ENCODE measurements at regions not wholly inside any gene's neighbourhood (a gene's known extent, or its start where the extent isn't known, plus 50 kb on each side); places are given as distances from the start of the nearest gene placed in this dataset.

GRCh38 chr7:114755856-114756255, 166.0 kb upstream of the MDFIC start:
- no peak for DNase-seq (ENCODE audit: low read depth)

- no peak for DNase-seq (ENCODE audit: low read depth)
Observed at GRCh38 chr7:114758661-114759227, 163.2 kb upstream of the MDFIC start.

- no peak for DNase-seq (ENCODE audit: low read depth)
Observed at GRCh38 chr7:114759347-114760062, 162.4 kb upstream of the MDFIC start.

DNA sequence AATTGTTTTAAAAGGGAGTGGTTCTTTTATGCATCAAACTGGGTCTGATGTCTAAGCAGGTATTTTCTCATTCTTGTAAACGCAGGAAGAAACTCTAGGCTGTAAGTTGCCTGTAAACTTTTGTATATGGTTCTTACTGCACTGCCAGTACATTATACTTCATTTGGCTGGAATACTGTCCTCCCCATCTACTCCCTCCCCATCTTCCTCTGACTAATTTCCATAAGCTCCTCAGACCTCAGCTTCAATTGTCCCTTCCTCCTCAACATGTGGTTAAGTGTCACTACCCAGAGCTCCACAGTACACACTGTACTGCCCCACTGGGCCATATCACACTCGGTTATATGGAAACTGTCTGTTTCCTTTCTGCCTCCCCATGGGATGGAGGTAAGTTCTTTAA, 161.4 kb upstream of the MDFIC start:
- no peak for DNase-seq (ENCODE audit: low read depth)

- DNase-seq (ENCODE audit: low read depth): no peak
Observed at GRCh38 chr7:114761973-114762372, 159.9 kb upstream of the MDFIC start.

DNA sequence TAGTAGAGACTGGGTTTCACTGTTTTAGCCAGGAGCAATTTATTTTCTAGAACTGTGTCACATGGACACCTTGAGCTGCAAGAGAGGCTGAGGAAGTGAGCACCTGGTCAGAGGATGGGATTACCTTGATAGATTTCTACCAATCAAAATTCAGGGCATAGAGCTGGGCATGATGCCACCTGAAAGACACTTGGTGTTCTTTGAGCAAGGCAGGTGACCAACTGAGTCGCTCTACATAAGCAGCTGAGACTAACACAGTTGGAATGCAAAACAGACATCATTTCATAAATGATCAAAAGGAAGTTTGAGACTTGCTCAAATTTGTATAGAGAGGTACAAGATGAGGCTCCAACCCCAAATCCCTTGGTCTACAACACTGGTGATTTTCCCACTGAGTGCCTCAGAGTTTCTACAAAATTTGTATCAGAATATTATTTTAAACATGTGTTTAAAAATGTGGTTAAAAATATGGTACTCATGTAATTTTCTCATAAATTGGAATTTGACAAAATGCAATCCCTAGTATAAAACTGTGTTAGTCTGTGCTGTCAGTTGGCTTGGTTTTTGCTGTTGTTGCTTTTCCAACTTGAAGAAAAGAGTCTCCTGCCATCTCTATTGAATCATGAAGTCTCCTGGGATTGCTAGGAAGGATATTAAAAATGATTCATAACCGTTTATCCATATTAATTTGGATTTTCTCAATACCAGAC, 156.4 kb upstream of the MDFIC start:
- DNase-seq (ENCODE audit: low read depth): no peak

- no peak for DNase-seq (ENCODE audit: low read depth)
Observed at GRCh38 chr7:114766041-114766356, 155.9 kb upstream of the MDFIC start.

DNA sequence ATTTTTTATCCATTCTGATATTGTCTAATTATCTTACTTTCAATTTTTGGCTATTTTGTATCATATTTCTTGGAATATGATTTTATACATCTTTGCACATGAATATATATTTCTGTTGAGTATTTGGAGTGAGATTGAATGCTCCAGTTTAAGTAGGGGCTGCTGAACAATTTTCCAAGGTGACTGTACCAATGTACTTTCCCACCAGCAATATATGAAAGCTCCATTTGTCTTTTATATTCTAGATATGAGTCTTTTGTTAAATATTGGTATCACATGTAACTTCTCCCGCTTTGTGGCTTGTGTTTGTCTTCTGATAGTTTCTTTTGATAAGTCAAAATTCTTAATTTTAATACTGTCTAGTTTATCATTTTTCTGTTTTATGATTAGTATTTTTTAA, 144.6 kb upstream of the MDFIC start:
- DNase-seq (ENCODE audit: low read depth): no peak

- DNase-seq (ENCODE audit: low read depth): no peak
Observed at GRCh38 chr7:114783508-114783907, 138.4 kb upstream of the MDFIC start.

GRCh38 chr7:114784177-114784576, 137.7 kb upstream of the MDFIC start:
- DNase-seq (ENCODE audit: low read depth): no peak

DNA sequence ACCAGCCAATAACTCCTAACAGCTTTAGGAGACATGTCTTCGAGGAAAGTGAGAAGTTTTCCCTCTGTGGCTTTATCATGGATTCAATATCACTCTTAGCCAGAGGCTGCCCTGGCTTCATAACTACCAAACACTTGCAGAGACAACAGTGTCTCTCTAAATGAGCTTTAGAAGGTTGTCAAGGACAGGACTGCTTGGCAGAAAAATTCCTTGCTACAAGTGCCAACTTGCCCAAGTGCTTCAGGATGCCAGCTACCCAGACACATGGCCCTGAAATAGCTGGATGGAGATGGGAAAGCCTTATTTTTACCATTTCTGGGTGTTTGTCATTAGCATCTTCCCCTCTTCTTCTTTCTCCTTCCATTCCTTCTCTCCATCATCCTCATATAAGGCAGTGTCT, 137.1 kb upstream of the MDFIC start:
- DNase-seq (ENCODE audit: low read depth): no peak

GRCh38 chr7:114785496-114785895, 136.4 kb upstream of the MDFIC start:
- no peak for DNase-seq (ENCODE audit: low read depth)

DNA sequence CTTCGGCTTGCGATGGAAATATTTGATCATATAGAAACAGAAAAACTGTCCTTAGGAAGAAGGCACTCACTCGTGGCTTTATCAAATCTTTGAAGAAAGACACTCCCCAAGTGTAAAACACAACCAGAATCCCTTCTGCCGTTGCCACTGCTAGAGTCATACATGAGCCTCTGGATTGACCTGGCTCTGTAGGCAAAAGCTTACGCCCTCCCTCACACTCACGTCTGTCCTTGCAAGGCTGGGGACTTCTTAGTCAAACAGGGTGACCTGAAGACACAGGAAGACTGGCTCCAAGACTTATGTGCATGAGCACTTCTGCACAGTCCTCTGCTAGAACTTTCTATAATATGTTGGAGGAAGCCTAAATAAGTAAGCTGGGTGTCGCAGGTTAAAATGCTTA, 135.4 kb upstream of the MDFIC start:
- DNase-seq (ENCODE audit: low read depth): no peak

DNA sequence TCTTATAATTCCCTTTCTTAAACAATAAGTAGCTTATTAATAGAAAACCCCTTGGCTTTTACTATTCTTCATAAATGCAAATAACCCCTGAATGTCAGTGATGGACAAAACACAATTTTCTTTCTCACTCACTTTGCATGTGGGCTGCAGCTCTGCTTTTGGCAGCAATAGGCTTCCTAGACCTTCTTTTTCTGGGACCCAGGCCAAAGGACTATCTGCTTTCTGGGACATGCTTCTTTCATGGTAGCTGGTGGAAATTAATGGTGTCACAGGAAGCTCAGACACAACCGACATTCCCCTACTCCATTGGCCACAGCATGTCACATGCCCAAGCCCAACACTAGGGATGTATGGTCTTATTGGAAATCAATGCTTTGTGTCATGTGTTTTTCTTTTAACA, 134.3 kb upstream of the MDFIC start:
- no peak for DNase-seq (ENCODE audit: low read depth)

- no peak for DNase-seq (ENCODE audit: low read depth)
Observed at GRCh38 chr7:114788706-114789105, 133.2 kb upstream of the MDFIC start.

DNA sequence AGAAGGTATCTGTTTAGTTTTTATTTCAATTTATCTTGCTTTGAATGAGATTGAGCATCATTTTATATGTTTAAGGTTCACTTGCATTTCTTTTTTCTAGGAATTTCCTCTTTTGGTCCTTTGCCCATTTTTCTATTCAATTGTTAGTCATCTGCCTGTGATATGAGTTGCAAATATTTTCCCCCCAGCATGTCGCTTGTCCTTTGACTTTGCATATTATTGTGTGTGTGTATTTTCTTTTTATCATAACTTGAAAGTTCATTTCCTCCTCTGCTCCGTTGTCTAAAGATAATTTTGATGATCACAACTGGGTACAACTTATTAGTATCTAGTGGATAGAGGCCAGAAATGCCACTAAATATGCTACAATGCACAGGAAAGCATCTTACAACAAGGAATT, 132.7 kb upstream of the MDFIC start:
- DNase-seq (ENCODE audit: low read depth): no peak

DNA sequence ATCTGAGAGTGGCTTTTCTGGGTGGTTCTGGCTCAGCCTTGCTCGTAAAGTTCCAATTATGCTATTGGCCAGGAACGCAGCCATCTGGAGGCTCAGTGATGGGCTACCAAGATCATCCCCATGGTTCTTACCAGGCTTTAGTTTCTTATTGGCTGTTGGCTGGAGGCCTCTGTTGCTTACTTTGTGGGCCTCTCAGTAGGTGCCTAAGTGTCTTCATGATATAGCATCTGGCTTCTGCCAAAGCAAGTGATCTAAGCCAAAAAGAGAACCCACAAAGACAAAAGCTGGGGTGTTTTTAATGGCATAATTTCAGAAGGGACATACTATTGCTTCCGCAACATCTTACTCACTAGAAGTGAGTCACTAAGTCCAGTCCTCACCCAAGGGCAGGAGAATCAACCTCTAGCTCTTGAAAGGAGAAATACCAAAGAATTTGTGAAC, 132.0 kb upstream of the MDFIC start:
- no peak for DNase-seq (ENCODE audit: low read depth)

- DNase-seq (ENCODE audit: low read depth): no peak
Observed at GRCh38 chr7:114790521-114790920, 131.4 kb upstream of the MDFIC start.

- no peak for DNase-seq (ENCODE audit: low read depth)
Observed at GRCh38 chr7:114791771-114792170, 130.1 kb upstream of the MDFIC start.

GRCh38 chr7:114793155-114793845, 128.6 kb upstream of the MDFIC start:
- no peak for DNase-seq (ENCODE audit: low read depth)

GRCh38 chr7:114795475-114795874, 126.4 kb upstream of the MDFIC start:
- DNase-seq (ENCODE audit: low read depth): no peak

- no peak for DNase-seq (ENCODE audit: low read depth)
Observed at GRCh38 chr7:114799628-114800028, 122.3 kb upstream of the MDFIC start.

DNA sequence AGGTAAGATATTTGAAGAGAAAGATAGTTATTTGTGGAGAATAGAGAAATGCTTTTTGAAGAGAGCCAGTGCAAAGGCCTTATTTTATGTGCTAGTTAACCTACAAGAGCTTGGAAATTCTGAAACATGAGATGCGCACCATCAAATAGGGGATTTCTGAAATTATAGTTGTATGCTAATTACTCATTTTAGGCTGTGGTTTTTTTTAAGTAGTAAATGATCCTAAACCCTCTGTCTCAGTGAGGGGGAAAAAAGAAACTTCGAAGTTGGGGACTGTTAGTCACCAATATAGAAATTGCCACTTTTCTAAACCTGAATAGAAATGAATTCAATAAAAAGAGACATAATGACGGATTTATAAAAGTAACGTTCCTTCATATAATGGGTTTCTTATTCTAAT, 119.3 kb upstream of the MDFIC start:
- DNase-seq (ENCODE audit: low read depth): no peak

All from stimulated activated CD8-positive, alpha-beta memory T cell treated with anti-CD3 and anti-CD28 coated beads, Interleukin-12 subunit alpha, Interleukin-12 subunit beta, amount 100 ng/mL, for 1 hour (primary cell).